GM04504 (cell line): ENCODE measurements at regions not wholly inside any gene's neighbourhood (a gene's known extent, or its start where the extent isn't known, plus 50 kb on each side); places are given as distances from the start of the nearest gene placed in this dataset.
A peak's percentile ranks its signal among the peaks of the same experiment; 100 is the strongest.

ENCODE experiments used
- DNase-seq: peaks from one replicate; pipeline ENCODE4 v3.0.0-alpha.2; 2012; ENCODE audit warnings: low read depth

- no peak for DNase-seq
These were observed 196.3 kb downstream of the AXIN2 start for GRCh38 chr17:65365169-65365568.

GRCh38 chr17:65364438-65364837 lies 197.0 kb downstream of the AXIN2 start:
- no peak for DNase-seq

DNA sequence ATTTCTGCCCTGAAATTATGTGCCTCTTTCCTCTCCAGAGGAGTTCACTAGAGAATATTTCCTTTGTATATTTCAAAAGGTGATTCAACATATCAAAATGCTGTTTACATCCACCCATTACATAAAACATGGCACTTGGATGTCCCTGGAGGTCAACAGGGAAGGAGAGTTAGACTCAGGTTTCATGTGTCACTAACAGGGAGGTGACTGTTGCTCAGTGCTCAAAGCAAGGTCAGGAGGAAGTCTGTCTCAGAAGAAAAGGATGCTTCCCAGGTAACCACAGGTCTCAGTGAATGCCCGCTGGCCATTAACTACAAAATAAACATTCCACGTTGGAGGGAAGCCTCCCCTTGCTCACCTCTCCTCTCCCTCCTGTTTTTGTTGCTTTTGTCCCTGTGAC lies 198.6 kb downstream of the AXIN2 start:
- DNase-seq, result no peak

DNA sequence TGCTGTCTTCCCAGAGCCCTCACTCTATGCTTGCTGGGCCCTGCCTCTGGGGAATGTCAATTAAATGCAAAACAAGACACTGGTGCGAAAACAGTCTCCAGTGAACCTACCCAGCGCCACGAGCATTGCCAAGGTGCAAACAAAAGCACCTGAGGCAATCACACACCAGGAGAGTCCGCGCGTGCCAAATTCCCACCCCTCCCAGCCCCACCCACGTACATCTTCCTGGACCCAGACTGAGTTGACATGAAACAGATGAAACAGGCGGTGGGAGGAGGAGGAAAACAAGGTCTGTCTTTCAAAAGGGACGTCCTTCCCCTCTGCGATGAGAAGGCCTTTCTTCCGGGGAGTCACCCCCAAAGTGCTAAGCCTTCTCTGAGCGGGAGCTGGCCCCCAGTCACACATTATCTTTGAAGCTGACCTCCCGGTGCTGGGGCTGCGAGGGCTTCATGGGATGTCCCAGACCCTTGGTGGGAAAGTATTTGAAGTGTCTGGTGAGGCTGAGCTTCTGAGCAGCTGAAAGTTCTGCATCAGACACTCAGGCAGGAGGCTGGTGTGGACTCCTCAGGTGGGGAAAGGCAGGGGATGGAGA lies 200.4 kb downstream of the AXIN2 start:
- no peak for DNase-seq

- peak; percentile 58 for DNase-seq
These were observed 202.4 kb downstream of the AXIN2 start for GRCh38 chr17:65359016-65359415.

DNA sequence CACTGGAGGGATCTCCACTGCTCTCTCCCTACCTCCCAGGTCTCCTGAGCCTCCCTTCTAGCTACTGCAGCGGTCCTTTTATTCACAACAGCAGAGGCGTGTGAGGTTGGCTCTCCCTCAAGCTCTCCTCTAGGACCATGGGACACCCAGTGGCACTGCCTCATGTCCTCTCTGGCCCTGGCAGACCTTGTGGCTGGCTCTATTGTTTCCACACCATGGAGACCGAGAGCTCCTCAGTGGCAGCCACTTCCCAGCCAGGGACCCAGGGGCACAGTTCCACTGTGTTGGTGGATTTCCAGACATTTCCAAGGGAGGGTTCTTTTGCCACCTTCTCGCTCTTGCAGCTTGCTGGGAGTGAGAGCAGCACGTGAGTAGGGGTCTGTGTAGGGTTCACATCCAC lies 204.9 kb downstream of the AXIN2 start:
- DNase-seq, result no peak

GRCh38 chr17:65355246-65355645 lies 206.2 kb downstream of the AXIN2 start:
- no peak for DNase-seq

DNA sequence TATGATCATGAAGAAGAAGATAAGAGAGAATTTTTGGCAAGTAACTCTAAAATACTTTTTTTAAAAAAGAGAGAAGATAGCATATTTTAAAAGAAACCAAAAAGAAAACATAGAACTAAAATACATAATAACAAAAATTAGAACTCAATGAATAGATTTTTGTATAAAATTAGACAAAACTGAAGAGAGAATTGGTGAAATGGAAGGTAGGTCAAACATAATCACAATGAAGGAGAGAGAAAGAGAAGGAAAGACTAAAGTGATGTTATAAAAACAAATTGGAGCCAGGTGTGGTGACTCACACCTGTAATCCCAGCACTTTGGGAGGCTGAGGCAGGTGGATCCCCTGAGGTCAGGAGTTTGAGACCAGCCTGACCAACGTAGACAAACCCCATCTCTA lies 211.5 kb downstream of the AXIN2 start:
- no peak for DNase-seq

DNA sequence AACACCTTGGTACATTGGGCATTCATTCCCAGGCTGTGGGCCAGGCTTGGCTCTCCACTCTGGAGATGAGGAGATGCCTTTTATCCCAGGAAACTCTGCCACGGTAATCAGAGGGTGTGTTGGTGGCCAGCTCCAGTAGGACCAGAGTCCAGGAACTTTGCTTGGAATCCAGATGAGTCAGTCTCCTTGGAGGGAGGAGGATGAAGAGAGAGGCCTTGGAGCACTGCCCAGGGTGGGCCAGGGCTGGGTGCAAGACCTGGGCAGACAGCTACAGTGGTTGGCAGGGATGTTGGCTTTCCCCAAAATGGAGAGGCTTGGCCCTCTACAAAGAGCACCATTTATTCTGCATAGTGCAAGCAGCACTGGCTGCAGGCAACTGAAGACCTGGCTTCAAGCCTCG lies 209.0 kb downstream of the RGS9 start:
- no peak for DNase-seq

GRCh38 chr17:65345261-65346005 lies 208.3 kb downstream of the RGS9 start:
- DNase-seq, result no peak

- DNase-seq, result no peak
These were observed 203.2 kb downstream of the RGS9 start for GRCh38 chr17:65340401-65340800.

- DNase-seq, result no peak
These were observed 197.2 kb downstream of the RGS9 start for GRCh38 chr17:65334406-65334805.

DNA sequence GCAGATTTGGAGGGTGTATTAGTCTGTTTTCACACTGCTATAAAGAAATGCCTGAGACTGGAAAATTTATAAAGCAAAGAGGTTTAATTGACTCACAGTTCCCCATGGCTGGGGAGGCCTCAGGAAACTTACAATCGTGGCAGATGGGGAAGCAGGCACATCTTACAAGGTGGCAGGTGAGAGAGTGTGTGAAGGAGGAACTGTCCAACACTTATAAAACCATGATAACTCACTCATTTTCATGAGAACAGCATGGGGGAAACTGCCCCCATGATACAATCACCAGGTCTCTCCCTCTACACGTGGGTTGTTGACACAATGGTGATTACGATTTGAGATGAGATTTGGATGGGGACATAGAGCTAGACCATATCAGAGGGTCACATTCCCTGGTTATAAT lies 195.6 kb downstream of the RGS9 start:
- no peak for DNase-seq

GRCh38 chr17:65332375-65332774 lies 195.2 kb downstream of the RGS9 start:
- peak; percentile 30 for DNase-seq

- DNase-seq, result no peak
These were observed 191.4 kb downstream of the RGS9 start for GRCh38 chr17:65328567-65328966.

DNA sequence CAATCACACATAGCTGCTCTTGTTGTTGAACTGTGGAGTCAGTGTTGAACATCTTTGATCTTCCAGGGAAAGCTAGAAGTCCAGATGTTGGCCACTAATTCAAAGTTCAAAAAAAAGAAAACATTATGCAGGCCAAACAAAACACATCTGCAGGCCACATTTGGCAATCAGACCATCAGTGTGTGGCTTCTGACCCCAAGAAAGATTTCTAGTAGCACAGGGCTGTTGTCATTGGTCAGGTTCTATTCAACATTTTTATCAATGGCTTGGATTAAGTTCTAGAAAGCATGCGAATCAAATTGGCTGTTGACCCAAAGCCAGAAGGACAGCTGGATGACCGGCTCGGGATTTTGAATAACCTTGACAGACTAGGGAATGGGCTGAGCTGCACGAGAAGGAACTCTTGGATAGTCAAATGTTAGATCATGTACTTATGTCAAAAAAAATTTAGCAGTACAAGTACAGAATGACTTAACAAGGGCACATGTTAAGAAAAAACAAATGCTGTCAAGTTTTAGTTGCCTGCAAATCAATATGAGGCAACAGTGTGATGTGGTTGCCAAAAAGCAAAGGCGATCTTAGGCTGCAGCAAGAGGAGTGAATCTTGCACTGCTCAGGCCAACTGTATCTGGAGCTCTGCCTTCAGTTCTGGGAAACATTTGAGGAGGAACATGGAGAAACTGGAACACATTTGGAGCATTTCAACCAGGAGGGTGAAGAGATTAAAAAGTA lies 187.6 kb downstream of the RGS9 start:
- peak; percentile 28 for DNase-seq

- DNase-seq, result no peak
These were observed 185.9 kb downstream of the RGS9 start for GRCh38 chr17:65323049-65323448.

DNA sequence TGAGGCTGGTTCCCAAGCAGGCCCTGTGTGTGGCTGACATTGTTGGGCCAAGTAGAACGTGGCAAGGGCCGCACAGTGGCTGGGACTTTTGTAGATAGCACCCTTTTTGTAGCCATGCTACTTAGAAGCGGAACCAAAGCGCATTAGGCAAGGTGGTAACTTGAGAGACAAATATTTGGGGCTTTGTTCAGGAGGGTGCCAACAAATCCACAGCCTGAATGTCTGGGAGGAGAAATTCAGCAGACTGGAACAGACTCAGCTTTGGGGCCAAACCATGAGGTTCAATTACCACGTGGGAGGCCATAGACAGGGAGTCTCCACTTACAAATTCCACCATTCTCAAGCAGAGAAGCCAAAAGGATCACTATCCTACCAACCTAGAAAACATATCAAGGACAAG lies 183.7 kb downstream of the RGS9 start:
- no peak for DNase-seq

GRCh38 chr17:65314212-65314611 lies 177.0 kb downstream of the RGS9 start:
- DNase-seq, result no peak

- no peak for DNase-seq
These were observed 175.7 kb downstream of the RGS9 start for GRCh38 chr17:65312718-65313377.

- no peak for DNase-seq
These were observed 174.1 kb downstream of the RGS9 start for GRCh38 chr17:65311261-65311660.

- DNase-seq, result no peak
These were observed 170.8 kb downstream of the RGS9 start for GRCh38 chr17:65307961-65308316.
